Panc1 (cell line): ENCODE measurements at regions not wholly inside any gene's neighbourhood (a gene's known extent, or its start where the extent isn't known, plus 50 kb on each side); places are given as distances from the start of the nearest gene placed in this dataset.

Source experiments
- POLR2AphosphoS5 ChIP-seq: IDR thresholded peaks from 2 replicates; pipeline ENCODE4 v1.6.1; 2012; ENCODE audit warnings: mild to moderate bottlenecking, low read depth, low read length, moderate library complexity
- SIN3A ChIP-seq: IDR thresholded peaks from 2 replicates; pipeline ENCODE4 v1.6.1; 2012; ENCODE audit warnings: low read depth, mild to moderate bottlenecking, low read length, moderate library complexity, borderline replicate concordance; ENCODE audit not compliant: insufficient read depth
- TF ChIP-seq, protein P1 (sequence below): fragments of 450-650 bp; IDR thresholded peaks from 2 replicates; pipeline ENCODE4 v1.5.1; 2017; ENCODE audit warnings: mild to moderate bottlenecking

- TF ChIP-seq, protein P1, sequence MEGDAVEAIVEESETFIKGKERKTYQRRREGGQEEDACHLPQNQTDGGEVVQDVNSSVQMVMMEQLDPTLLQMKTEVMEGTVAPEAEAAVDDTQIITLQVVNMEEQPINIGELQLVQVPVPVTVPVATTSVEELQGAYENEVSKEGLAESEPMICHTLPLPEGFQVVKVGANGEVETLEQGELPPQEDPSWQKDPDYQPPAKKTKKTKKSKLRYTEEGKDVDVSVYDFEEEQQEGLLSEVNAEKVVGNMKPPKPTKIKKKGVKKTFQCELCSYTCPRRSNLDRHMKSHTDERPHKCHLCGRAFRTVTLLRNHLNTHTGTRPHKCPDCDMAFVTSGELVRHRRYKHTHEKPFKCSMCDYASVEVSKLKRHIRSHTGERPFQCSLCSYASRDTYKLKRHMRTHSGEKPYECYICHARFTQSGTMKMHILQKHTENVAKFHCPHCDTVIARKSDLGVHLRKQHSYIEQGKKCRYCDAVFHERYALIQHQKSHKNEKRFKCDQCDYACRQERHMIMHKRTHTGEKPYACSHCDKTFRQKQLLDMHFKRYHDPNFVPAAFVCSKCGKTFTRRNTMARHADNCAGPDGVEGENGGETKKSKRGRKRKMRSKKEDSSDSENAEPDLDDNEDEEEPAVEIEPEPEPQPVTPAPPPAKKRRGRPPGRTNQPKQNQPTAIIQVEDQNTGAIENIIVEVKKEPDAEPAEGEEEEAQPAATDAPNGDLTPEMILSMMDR, result no peak
- TF ChIP-seq POLR2AphosphoS5 (no peak), SIN3A (no peak)
Observed at GRCh38 chr2:78814331-78814986, 211.0 kb upstream of the REG3G start.
